Mucosa of rectum (tissue), 2 donors: ENCODE measurements at regions not wholly inside any gene's neighbourhood (a gene's known extent, or its start where the extent isn't known, plus 50 kb on each side); places are given as distances from the start of the nearest gene placed in this dataset.
"Not testable (repeated sequence)": the region's sequence is repeated elsewhere in the genome, so short reads cannot be mapped to it uniquely, and the experiment has no call there.

Source experiments
- H3K27ac ChIP-seq, 2 donors: one replicate each; pipeline ENCODE4 v1.7.0; 2013; ENCODE audit warnings: inconsistent platforms in 2 of 2, low read depth in 2 of 2, low read length in 2 of 2
- H3K27me3 ChIP-seq, 2 donors: one replicate each; pipeline ENCODE4 v1.7.0; 2013; ENCODE audit warnings: low read length in 2 of 2; ENCODE audit not compliant: control insufficient read depth in 2 of 2, insufficient read depth in 2 of 2
- H3K36me3 ChIP-seq, 2 donors: one replicate each; pipeline ENCODE4 v1.7.0; 2013; ENCODE audit warnings: low read length in 2 of 2; ENCODE audit not compliant: control insufficient read depth in 2 of 2, insufficient read depth in 2 of 2
- H3K4me1 ChIP-seq, 2 donors: one replicate each; pipeline ENCODE4 v1.7.0; 2013; ENCODE audit warnings: low read length in 2 of 2, mild to moderate bottlenecking in 1 of 2; ENCODE audit not compliant: control insufficient read depth in 2 of 2, insufficient read depth in 2 of 2
- H3K4me3 ChIP-seq, 2 donors: one replicate each; pipeline ENCODE4 v1.7.0; 2013; ENCODE audit warnings: low read length in 2 of 2
- H3K9ac ChIP-seq, 2 donors: one replicate each; pipeline ENCODE4 v1.7.0; 2013; ENCODE audit warnings: low read length in 2 of 2, low read depth in 1 of 2, mild to moderate bottlenecking in 1 of 2
- H3K9me3 ChIP-seq, 2 donors: one replicate each; pipeline ENCODE4 v1.7.0; 2013; ENCODE audit warnings: low read length in 2 of 2; ENCODE audit not compliant: control insufficient read depth in 2 of 2
- donor health status: healthy.
- donor health status: Normal muscosa, but diverticular disease.

DNA sequence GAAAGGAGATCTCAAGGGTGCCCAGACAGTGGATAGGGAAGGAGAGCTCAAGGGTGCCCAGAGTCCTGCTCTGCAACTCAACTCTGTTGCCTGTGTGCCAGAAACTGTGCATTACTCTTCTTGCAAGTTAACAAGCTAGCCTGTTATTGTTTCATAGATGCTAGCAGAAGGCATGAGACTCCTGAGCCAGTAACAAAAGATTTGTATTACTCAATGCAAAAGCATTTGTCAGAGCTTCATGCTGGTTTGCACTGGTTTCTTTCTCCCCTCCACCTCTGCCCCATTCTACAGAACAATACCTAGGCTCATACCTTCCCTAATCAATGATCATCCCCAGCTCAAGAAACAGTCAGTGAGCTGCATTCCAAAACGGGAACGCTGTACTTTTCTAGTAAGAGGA, 124.5 kb upstream of the NEIL3 start:
- Histone ChIP-seq H3K9ac (no peak overlapping the region), H3K27me3 (no peaks in the 10 kb centered on the region), H3K4me3 (no peak overlapping the region), H3K4me1 (no peaks in the 10 kb centered on the region), H3K36me3 (no peaks in the 10 kb centered on the region), H3K27ac (no peak overlapping the region), H3K9me3 (no peaks in the 10 kb centered on the region)

DNA sequence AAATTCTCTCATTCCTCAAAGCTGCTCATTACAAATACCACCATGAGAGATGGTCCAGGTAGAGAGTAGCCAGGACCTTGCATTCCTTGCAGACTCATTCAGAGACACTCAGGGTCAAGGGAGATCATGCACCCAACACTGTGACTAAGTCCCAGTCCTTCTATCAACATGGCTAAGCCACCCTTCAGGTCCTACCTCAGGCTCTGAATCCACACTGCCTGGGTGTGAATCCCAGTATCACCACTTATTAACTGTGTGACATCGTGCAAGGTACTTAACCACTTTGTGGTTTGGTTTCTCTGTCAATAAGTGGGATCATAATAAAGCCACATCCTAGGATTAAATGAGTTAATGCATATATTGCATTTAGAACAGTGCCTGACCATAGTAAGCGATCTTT, 124.1 kb upstream of the NEIL3 start:
- H3K4me3 ChIP-seq, result no peak overlapping the region
- H3K27ac ChIP-seq, result no peak overlapping the region
- no peaks in the 10 kb centered on the region for H3K27me3 ChIP-seq

DNA sequence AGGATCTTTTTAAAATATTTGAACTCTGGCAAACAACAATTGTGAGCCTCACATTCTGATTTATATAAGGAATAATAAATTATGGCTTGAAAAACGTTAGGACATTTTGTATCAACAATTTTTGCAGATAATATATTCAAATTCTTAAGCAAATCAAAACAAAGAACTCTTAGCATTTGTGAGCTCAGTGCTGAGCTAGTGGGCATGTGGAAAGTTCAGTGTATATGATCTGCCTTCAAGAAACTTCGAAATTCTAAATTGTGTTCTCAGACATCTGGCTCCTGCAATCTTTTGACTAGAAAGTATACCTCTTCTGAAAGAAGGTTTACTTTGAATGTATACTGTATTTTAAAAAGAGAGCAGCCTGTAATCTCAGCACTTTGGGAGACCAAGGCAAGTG, 122.3 kb upstream of the NEIL3 start:
- H3K4me1 ChIP-seq, result no peaks in the 10 kb centered on the region
- H3K27me3 ChIP-seq, result no peaks in the 10 kb centered on the region
- H3K4me3 ChIP-seq, result no peak overlapping the region
- no peak overlapping the region for H3K27ac ChIP-seq
- H3K36me3 ChIP-seq, result no peaks in the 10 kb centered on the region
- no peak overlapping the region for H3K9ac ChIP-seq
- no peaks in the 10 kb centered on the region for H3K9me3 ChIP-seq

More for the DNA sequence above, 124.1 kb upstream of the NEIL3 start:
- H3K4me1 ChIP-seq, result no peaks in the 10 kb centered on the region
- H3K9ac ChIP-seq, result no peak overlapping the region
- no peaks in the 10 kb centered on the region for H3K36me3 ChIP-seq
- no peaks in the 10 kb centered on the region for H3K9me3 ChIP-seq

DNA sequence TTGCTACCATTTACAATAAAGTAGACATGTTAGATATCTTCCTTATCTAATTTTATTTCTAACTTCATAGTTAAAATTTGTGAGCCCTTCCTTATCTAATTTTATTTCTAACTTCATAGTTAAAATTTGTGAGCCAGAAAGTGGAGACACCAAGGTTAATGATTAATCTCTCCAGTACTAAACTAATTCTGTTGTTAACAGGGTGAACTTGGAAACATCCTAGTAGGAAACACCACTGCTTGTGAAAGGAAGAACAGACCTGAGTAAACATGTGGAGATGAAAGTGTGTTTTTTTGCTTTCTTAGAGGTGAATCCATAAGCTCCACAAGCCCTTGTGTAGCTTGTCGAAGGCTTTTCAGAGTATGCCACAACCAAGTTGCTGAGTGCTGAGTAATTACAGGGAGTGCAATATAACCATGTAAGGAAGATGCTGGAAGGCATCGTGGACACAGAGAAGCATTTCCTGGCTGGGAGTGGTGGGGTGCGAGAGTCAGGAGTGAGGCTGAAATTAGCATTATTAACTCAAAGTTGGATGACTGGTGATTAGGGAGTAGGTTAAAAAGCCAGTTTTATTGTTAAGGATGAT, 118.6 kb upstream of the NEIL3 start:
- Histone ChIP-seq H3K36me3 (no peaks in the 10 kb centered on the region), H3K9me3 (no peaks in the 10 kb centered on the region), H3K4me3 (no peak overlapping the region), H3K27me3 (no peaks in the 10 kb centered on the region), H3K9ac (no peak overlapping the region), H3K4me1 (no peaks in the 10 kb centered on the region), H3K27ac (no peak overlapping the region)

DNA sequence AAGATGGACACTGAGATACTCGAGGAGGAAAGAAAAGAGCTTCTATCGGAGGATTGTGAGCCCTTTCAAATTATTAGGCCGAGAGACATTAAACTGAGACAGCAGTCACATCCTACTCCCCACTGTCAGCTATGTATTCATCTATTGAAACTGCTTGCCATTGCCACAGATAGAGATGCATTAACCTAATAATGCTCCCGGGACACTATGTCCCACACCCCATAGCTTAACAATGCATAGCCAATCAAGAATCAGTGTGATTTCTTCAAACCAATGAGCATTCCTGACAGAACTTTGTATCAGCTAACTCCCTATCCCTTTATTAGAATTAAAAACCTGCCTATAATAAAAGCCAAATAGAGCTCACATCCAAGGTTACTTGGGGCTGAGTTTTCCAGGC, 118.1 kb upstream of the NEIL3 start:
- H3K27me3 ChIP-seq, result no peaks in the 10 kb centered on the region
- no peak overlapping the region for H3K9ac ChIP-seq
- H3K36me3 ChIP-seq, result no peaks in the 10 kb centered on the region
- no peaks in the 10 kb centered on the region for H3K4me1 ChIP-seq
- no peak overlapping the region for H3K27ac ChIP-seq
- no peaks in the 10 kb centered on the region for H3K9me3 ChIP-seq
- H3K4me3 ChIP-seq, result no peak overlapping the region

DNA sequence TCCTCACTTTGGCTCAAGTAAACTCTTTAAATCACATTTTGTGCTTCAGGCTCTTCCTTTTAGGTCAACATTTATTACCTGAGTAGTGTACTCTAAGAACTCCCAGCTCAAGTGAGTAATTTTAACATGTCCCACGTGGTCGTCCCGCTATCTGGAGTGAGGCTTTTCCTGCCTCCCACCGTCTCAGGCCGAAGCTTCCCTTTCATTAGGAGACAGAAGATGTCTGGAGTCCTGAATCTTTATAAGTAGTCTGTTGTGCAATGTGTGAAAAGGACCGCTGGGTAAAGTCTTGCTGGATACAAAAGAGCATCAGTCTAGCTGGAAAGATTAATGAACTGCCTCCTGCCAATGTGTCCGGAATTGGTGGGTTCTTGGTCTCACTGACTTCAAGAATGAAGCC, 117.7 kb upstream of the NEIL3 start:
- H3K36me3 ChIP-seq, result no peaks in the 10 kb centered on the region
- H3K4me1 ChIP-seq, result no peaks in the 10 kb centered on the region
- no peaks in the 10 kb centered on the region for H3K9me3 ChIP-seq
- no peak overlapping the region for H3K27ac ChIP-seq
- H3K9ac ChIP-seq, result no peak overlapping the region
- H3K27me3 ChIP-seq, result no peaks in the 10 kb centered on the region
- H3K4me3 ChIP-seq, result no peak overlapping the region

DNA sequence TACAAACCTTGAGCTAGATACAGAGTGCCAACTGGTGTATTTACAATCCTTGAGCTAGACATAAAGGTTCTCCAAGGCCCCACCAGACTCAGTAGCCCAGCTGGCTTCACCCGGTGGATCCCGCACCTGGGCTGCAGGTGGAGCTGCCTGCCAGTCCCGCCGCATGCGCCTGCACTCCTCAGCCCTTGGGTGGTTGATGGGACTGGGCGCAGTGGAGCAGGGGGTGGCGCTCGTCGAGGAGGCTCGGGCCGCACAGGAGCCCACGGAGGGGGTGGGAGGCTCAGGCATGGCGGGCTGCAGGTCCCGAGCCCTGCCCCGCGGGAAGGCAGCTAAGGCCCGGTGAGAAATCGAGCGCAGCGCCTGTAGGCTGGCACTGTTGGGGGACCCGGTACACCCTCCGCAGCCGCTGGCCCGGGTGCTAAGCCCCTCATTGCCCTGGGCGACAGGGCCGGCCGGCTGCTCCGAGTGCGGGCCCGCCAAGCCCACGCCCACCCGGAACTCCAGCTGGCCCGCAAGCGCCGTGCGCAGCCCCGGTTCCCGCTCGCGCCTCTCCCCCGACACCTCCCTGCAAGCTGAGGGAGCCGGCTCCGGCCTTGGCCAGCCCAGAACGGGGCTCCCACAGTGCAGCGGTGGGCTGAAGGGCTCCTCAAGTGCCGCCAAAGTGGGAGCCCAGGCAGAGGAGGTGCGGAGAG, 116.5 kb upstream of the NEIL3 start:
- not testable (repeated sequence) for H3K36me3 ChIP-seq, H3K4me1 ChIP-seq, H3K9ac ChIP-seq, H3K9me3 ChIP-seq, H3K27ac ChIP-seq, H3K4me3 ChIP-seq, H3K27me3 ChIP-seq

DNA sequence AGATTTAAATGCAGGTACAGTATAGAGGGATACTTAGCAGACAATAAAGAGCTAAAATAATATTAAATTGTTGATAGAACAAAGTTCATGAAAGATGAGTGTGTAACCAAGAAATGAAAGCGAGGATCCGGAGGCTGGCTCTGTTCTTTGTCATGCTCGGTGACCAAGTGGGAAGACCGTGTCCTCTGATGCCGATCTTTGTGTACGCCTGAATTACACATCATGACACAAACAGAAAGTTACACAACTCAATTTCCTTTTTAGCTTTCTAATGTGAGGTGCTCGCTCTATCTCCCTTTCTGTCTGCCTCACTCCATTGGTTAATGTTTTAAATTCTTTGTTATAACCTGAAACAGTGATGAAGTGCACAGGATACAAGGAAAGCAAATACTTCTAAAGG, 114.8 kb upstream of the NEIL3 start:
- peak overlapping the region in 1 of 2 donors; percentile 19 for H3K9ac ChIP-seq

DNA sequence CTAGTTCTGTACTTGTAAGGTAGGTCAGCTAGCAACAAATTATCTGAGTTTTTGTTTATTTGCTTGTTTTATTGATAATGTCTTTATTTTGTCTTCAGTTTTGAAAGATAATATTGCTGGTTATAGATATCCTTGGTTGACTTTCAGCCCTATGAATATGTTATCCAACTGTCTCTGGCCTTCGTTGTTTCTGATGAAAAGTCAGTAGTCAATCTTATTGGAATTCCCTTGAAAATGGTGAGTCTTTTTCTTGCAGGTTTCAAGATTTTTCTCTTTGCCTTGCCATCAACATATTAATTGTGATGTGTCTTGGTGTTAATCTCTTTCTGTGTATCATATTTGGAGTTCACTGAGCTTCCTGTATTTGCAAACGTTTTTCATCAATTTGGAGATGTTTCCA, 113.1 kb upstream of the NEIL3 start:
- no peaks in the 10 kb centered on the region for H3K9me3 ChIP-seq
- no peak overlapping the region for H3K4me3 ChIP-seq
- no peaks in the 10 kb centered on the region for H3K27me3 ChIP-seq
- H3K9ac ChIP-seq, result no peak overlapping the region
- H3K27ac ChIP-seq, result no peak overlapping the region
- H3K36me3 ChIP-seq, result no peaks in the 10 kb centered on the region
- H3K4me1 ChIP-seq, result no peaks in the 10 kb centered on the region

More for the DNA sequence above, 114.8 kb upstream of the NEIL3 start:
- no peaks in the 10 kb centered on the region for H3K27me3 ChIP-seq
- H3K27ac ChIP-seq, result no peak overlapping the region
- H3K4me1 ChIP-seq, result no peaks in the 10 kb centered on the region
- H3K4me3 ChIP-seq, result no peak overlapping the region
- H3K36me3 ChIP-seq, result no peaks in the 10 kb centered on the region
- no peaks in the 10 kb centered on the region for H3K9me3 ChIP-seq

DNA sequence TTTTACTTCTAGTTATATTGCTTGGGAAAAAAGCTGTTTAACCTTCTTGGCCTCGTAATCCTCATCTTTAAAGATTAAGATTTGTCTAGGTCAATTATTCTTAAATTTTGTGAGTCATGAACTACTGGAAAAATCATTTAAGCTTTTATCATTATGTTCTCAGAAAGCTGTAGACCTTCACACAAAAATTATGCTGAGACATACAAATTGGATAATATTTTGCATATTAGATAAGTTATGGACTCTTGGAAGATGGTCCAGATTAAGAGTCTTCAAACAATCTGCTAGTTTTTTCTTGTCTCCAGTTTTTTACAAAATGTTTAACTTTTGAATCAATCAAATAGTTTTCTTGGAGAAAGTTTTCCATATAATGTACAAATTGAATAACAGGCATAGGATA, 108.1 kb upstream of the NEIL3 start:
- Histone ChIP-seq H3K27ac (no peak overlapping the region), H3K27me3 (no peaks in the 10 kb centered on the region), H3K4me1 (no peaks in the 10 kb centered on the region), H3K9ac (no peak overlapping the region), H3K9me3 (no peaks in the 10 kb centered on the region), H3K36me3 (no peaks in the 10 kb centered on the region), H3K4me3 (no peak overlapping the region)
